ENCODE measurements at regions not wholly inside any gene's neighbourhood (a gene's known extent, or its start where the extent isn't known, plus 50 kb on each side); places are given as distances from the start of the nearest gene placed in this dataset.

DNA sequence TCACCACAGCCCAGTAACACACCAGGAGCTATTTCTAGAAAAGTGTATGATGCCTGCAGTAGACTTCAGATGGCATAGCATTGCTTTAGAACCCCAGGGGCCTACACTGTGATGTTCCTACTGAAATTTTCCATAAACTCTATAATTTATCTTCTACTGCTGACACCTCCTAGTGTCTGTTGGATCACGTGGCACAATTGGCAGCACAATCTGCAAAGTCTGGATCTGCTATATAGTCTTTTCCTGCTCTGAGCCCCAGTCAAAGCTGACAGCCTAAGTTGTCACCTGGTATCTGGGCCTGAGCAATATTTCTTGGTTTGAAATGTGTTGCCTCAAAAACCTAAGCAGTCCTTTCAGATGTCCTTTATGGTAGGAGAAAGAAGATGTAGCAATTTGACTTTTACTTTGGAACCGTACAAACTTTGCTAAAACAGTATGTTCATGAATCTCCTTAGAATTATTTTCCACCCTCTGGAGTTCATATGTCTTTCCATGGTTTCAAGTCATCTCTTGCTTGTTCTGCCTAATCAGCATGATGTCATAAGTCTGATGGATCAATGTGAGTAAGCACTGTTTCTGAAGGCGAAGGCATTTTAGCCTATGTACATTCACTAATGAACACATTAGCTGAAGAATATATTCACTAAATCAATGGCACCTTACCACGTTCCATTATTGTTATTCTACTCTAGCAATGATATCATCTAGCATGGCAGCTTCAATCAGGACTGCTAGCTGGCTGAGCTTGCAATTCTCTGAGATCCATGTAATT, 536.5 kb upstream of the NBEA start:
- DNase-seq (ENCODE audit: extremely low read depth in 1 of 2, low read depth in 1 of 2): no peak

DNA sequence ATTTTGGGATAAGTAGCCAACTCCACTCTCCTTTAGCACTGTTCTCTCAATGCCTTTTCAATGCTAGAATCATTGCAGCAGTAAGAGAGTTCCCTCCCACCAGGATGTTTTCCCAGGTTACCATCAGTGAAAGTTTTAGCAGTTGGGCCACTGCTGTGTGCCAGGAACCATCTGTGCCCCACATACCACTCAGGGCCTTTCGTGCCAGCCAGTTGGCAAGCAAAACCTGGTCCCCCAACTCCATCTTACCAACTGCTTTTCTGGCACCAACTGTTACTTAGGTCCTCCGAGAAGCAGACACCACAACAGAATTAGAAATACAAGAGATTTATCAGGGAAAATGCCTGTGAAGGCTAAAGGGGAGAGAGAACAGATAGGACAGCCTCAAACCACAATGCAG, 533.4 kb upstream of the NBEA start:
- no peak for DNase-seq (ENCODE audit: extremely low read depth in 1 of 2, low read depth in 1 of 2)

GRCh38 chr13:34409496-34410182, 532.4 kb upstream of the NBEA start:
- DNase-seq (ENCODE audit: extremely low read depth in 1 of 2, low read depth in 1 of 2): no peak

GRCh38 chr13:34410678-34411077, 531.4 kb upstream of the NBEA start:
- DNase-seq (ENCODE audit: extremely low read depth in 1 of 2, low read depth in 1 of 2): no peak

- no peak for DNase-seq (ENCODE audit: extremely low read depth in 1 of 2, low read depth in 1 of 2)
These were observed 530.9 kb upstream of the NBEA start for GRCh38 chr13:34411177-34411576.

- no peak for DNase-seq (ENCODE audit: extremely low read depth in 1 of 2, low read depth in 1 of 2)
These were observed 530.2 kb upstream of the NBEA start for GRCh38 chr13:34411894-34412293.

- no peak for DNase-seq (ENCODE audit: extremely low read depth in 1 of 2, low read depth in 1 of 2)
These were observed 529.8 kb upstream of the NBEA start for GRCh38 chr13:34412295-34412694.

DNA sequence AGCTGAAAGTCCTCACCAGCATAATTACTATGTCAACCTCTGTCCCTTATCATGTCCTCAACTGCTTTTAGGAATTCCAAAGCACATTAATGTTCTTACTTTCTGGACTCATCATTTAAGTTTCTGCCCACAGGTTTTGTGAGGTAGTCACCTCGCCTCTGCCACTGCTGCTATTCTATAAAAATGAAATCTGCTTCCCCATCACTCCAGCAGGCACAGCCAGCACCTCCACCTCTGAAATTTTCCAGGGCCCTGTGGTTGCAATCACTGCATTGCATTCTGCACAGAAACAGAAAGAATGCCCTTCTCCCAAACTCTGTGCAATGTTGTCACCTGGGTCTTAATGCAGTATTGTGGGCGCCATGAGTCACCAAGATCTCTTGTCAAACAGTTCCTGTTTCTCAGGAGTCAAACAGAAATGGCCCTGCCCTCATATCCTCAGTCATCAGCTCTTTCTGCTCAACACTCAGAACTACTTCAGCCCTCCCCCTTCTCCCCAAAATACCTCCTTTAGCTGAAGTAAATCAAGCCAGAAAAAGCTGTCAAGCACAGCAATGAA, 529.2 kb upstream of the NBEA start:
- DNase-seq (ENCODE audit: extremely low read depth in 1 of 2, low read depth in 1 of 2): no peak

- no peak for DNase-seq (ENCODE audit: extremely low read depth in 1 of 2, low read depth in 1 of 2)
These were observed 528.4 kb upstream of the NBEA start for GRCh38 chr13:34413538-34414210.

DNA sequence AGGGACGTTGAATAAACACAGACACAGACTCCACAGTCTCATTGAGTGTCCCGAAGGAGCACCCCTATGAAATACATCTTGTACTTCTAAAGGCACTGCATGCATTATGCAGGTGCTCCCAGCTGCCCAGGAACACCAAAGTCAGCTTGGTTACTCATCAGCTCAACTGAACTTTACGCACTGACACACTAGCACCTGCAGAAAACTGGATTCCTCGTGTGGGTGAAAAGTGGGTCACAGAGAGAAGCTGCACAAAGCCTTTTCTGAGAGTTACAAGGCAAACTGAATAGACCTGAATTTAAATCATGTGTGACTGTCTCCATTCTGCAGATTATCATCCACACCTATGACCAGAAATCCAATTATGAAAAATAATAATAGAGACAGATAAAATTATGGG, 527.5 kb upstream of the NBEA start:
- no peak for DNase-seq (ENCODE audit: extremely low read depth in 1 of 2, low read depth in 1 of 2)

- DNase-seq (ENCODE audit: extremely low read depth in 1 of 2, low read depth in 1 of 2): no peak
These were observed 525.1 kb upstream of the NBEA start for GRCh38 chr13:34416971-34417380.

GRCh38 chr13:34417896-34418295, 524.2 kb upstream of the NBEA start:
- no peak for DNase-seq (ENCODE audit: extremely low read depth in 1 of 2, low read depth in 1 of 2)

GRCh38 chr13:34419025-34419424, 523.0 kb upstream of the NBEA start:
- DNase-seq (ENCODE audit: extremely low read depth in 1 of 2, low read depth in 1 of 2): no peak

DNA sequence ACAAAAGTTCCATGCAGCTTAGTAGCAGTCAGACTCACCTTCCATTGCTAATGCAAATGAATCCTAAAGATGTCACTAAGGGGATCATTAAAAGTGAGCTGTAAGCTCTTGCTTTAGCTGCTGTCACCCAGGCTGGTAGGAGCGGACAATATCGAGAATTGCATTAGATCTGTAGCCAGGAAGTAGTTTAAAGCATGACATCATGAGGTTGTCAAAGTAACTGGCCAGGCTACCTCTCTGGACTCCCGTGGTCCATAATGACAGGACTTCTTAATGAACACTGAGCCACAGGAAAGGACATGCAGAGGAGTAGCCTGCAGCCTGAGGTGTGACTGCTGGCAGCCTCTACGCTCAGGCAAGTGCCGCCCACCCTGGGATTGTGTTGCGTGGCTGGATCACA, 522.3 kb upstream of the NBEA start:
- DNase-seq (ENCODE audit: extremely low read depth in 1 of 2, low read depth in 1 of 2): no peak

- no peak for DNase-seq (ENCODE audit: extremely low read depth in 1 of 2, low read depth in 1 of 2)
These were observed 521.2 kb upstream of the NBEA start for GRCh38 chr13:34420702-34421346.

- no peak for DNase-seq (ENCODE audit: extremely low read depth in 1 of 2, low read depth in 1 of 2)
These were observed 520.7 kb upstream of the NBEA start for GRCh38 chr13:34421347-34421719.

DNA sequence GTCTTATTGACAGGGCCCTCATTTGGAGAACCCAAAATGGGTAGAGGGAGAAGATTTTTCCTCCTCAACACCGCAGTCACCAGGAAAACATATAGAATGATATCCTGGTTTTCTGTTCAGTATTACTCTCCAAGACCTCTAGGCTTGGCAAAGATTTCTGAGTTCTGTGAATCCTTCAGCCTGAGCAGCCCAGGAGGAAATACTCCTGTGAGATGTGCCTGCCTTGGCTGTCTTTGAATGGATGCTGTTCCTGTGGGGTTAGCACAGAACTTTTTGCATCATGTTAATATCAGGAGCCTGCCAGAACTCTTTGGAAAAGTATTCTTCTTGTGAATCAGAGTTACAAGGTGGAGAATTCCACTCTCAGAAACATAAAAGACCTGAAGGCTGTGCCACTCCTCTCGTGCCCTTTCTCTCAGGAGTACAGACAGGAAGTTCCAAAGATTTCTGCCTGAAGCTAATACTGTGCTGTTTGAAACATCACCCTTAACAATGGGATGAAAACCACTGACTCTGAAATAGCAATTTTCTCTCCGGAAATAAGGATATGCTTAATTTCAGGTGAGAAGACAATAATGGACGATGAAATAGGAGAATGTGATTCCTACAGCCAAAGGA, 520.1 kb upstream of the NBEA start:
- DNase-seq (ENCODE audit: extremely low read depth in 1 of 2, low read depth in 1 of 2): no peak

GRCh38 chr13:34422956-34423355, 519.1 kb upstream of the NBEA start:
- no peak for DNase-seq (ENCODE audit: extremely low read depth in 1 of 2, low read depth in 1 of 2)

GRCh38 chr13:34425327-34425949, 516.6 kb upstream of the NBEA start:
- no peak for DNase-seq (ENCODE audit: extremely low read depth in 1 of 2, low read depth in 1 of 2)

DNA sequence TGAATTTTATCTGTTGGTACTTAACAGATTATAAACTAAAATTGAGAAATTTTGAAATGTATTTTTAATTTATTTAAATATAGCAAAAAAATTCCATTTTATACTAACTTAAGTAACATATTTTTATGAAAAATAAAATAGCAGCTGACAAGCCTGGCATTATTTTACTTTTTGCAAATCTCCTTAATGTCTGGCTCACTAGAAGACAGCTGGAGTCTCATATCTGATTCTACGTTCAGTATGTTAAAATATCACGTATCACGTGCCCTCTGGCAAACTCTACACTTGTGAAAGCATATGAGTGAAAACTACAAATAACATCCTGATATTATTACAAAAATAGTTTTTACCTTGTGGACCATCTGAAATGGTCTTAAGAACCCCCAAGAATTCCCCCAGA, 513.2 kb upstream of the NBEA start:
- DNase-seq (ENCODE audit: extremely low read depth in 1 of 2, low read depth in 1 of 2): no peak

All from stimulated activated CD8-positive, alpha-beta memory T cell treated with anti-CD3 and anti-CD28 coated beads, Interleukin-7, amount 100 ng/mL, for 48 hours (primary cell).